MV-4-11 (cell line): ENCODE measurements at regions not wholly inside any gene's neighbourhood (a gene's known extent, or its start where the extent isn't known, plus 50 kb on each side); places are given as distances from the start of the nearest gene placed in this dataset.

Experiments
- DNase-seq: peaks from one replicate; lab custom pipeline; 2025; lab: John Stamatoyannopoulos, UW

GRCh38 chr12:59839514-59839913, 243.7 kb downstream of the SLC16A7 start:
- no peak for DNase-seq

GRCh38 chr12:59843260-59843843, 247.5 kb downstream of the SLC16A7 start:
- no peak for DNase-seq

- no peak for DNase-seq
These were observed 248.9 kb downstream of the SLC16A7 start for GRCh38 chr12:59844750-59845149.

- DNase-seq: no peak
These were observed 249.5 kb downstream of the SLC16A7 start for GRCh38 chr12:59845293-59845692.

GRCh38 chr12:59847127-59847526, 251.3 kb downstream of the SLC16A7 start:
- no peak for DNase-seq

- no peak for DNase-seq
These were observed 254.4 kb downstream of the SLC16A7 start for GRCh38 chr12:59850268-59850667.

GRCh38 chr12:59858508-59859170, 262.8 kb downstream of the SLC16A7 start:
- DNase-seq: no peak

GRCh38 chr12:59859171-59859510, 263.3 kb downstream of the SLC16A7 start:
- DNase-seq: no peak

GRCh38 chr12:59861635-59862034, 265.8 kb downstream of the SLC16A7 start:
- DNase-seq: no peak

GRCh38 chr12:59867055-59867454, 271.2 kb downstream of the SLC16A7 start:
- no peak for DNase-seq

GRCh38 chr12:59867689-59868088, 271.9 kb downstream of the SLC16A7 start:
- DNase-seq: no peak

GRCh38 chr12:59871779-59872178, 275.9 kb downstream of the SLC16A7 start:
- DNase-seq: no peak

GRCh38 chr12:59873136-59873535, 277.3 kb downstream of the SLC16A7 start:
- no peak for DNase-seq

GRCh38 chr12:59874781-59875180, 279.0 kb downstream of the SLC16A7 start:
- DNase-seq: peak; percentile 58

GRCh38 chr12:59886131-59886733, 290.4 kb downstream of the SLC16A7 start:
- DNase-seq: no peak

GRCh38 chr12:59887178-59887577, 291.3 kb downstream of the SLC16A7 start:
- DNase-seq: no peak

- DNase-seq: no peak
These were observed 295.2 kb downstream of the SLC16A7 start for GRCh38 chr12:59890896-59891579.

- DNase-seq: no peak
These were observed 299.4 kb downstream of the SLC16A7 start for GRCh38 chr12:59895166-59895775.

- no peak for DNase-seq
These were observed 309.2 kb downstream of the SLC16A7 start for GRCh38 chr12:59904874-59905521.

GRCh38 chr12:59911516-59911915, 315.7 kb downstream of the SLC16A7 start:
- DNase-seq: no peak

- DNase-seq: no peak
These were observed 321.2 kb downstream of the SLC16A7 start for GRCh38 chr12:59916988-59917387.

- no peak for DNase-seq
These were observed 331.2 kb downstream of the SLC16A7 start for GRCh38 chr12:59927032-59927431.
